ENCODE measurements at regions not wholly inside any gene's neighbourhood (a gene's known extent, or its start where the extent isn't known, plus 50 kb on each side); places are given as distances from the start of the nearest gene placed in this dataset.
"Not testable (repeated sequence)": the region's sequence is repeated elsewhere in the genome, so short reads cannot be mapped to it uniquely, and the experiment has no call there.

DNA sequence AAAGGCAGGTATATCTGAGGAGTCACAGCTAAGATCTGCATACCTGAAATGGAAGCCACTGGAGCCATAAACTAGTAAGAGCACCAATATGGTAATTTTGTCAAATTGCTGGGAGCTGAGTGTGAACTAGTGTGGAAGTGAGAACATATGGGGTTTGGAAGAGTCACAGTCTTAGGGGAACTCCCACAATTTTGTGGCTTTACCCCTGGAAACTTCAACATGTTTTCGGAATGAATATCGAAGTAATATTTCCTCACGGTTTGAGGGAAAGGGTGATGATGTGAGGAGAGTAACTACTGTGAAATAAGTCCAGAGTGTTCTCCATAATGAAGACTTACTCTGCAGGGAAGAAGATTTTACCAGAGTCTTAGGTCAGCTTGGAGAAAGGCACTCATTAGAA is 565.9 kb downstream of the RIT2 start:
- H3K27ac ChIP-seq (ENCODE audit: low read depth, low read length): no peak overlapping the region
- H3K27me3 ChIP-seq (ENCODE audit: insufficient read depth, low read length): no peaks in the 10 kb centered on the region
- peaks cover 19% of the 10 kb centered on the region for H3K4me1 ChIP-seq (ENCODE audit: insufficient read depth, low read length)
- no peaks in the 10 kb centered on the region for H3K9me3 ChIP-seq (ENCODE audit: insufficient read depth, low read depth, low read length)
- no peaks in the 10 kb centered on the region for H3K36me3 ChIP-seq (ENCODE audit: insufficient read depth, low read length)
- no peak overlapping the region for H3K4me3 ChIP-seq (ENCODE audit: low read length)
- no peak overlapping the region for H3K9ac ChIP-seq (ENCODE audit: low read depth, low read length)
- WGBS: 96% methylated on average over 3 of the region's 3 CpGs

DNA sequence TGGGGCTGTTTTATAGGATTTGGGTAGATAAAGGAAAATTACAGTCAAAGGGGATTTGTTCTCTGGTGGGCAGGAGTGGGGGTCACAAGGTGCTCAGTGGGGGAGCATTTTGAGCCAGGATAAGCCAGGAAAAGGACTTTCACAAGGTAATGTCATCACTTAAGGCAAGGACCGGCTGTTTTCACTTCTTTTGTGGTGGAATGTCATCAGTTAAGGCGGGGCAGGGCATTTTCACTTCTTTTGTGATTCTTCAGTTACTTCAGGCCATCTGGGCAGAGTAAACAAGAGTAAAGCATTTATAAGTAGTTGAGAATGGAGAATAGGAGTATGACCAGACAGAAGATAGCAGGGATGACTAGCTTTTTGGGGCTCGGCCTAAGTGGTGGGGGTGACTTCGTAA is 562.9 kb downstream of the RIT2 start:
- not testable (repeated sequence) for H3K9ac ChIP-seq (ENCODE audit: low read depth, low read length); H3K9me3 ChIP-seq (ENCODE audit: insufficient read depth, low read depth, low read length); H3K36me3 ChIP-seq (ENCODE audit: insufficient read depth, low read length); H3K4me3 ChIP-seq (ENCODE audit: low read length); H3K27ac ChIP-seq (ENCODE audit: low read depth, low read length); H3K27me3 ChIP-seq (ENCODE audit: insufficient read depth, low read length)
- peaks cover 10% of the 10 kb centered on the region; the same call in 1 of the 2 replicates for H3K4me1 ChIP-seq (ENCODE audit: insufficient read depth, low read length)
- WGBS: 60% methylated on average over 4 of the region's 4 CpGs

DNA sequence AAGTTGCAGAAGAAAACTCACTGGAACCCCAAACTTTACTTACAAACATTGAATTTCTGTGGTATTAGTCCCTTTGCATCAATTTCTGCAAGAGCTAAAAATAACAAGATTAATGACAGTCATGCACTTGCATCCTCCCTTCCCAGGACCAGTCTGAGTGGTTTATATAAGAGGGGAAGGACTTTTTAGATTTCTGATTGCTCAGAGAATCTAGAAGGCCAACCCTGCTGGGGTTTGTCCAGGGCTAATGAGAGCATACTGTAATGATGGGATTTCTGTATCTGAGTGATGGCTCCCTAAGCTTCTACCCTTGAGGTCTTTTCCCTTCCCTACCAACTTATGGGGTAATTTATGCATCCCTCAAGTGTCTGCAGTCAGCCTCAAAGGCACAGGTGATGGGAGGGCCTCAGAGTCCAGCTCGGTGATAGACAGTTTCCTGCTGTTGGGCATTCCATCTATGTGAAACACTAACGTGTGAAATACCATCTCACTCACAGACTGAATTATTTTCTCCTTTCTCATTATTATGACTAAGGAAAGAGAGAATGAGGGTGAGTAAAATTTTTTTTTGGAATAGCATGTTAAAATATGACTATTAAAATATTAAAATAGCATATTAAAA is 556.3 kb downstream of the RIT2 start:
- H3K9me3 ChIP-seq (ENCODE audit: insufficient read depth, low read depth, low read length): no peaks in the 10 kb centered on the region
- no peaks in the 10 kb centered on the region for H3K4me1 ChIP-seq (ENCODE audit: insufficient read depth, low read length)
- no peak overlapping the region for H3K9ac ChIP-seq (ENCODE audit: low read depth, low read length)
- no peak overlapping the region for H3K4me3 ChIP-seq (ENCODE audit: low read length)
- no peaks in the 10 kb centered on the region for H3K36me3 ChIP-seq (ENCODE audit: insufficient read depth, low read length)
- H3K27ac ChIP-seq (ENCODE audit: low read depth, low read length): no peak overlapping the region
- no peaks in the 10 kb centered on the region for H3K27me3 ChIP-seq (ENCODE audit: insufficient read depth, low read length)
- 74% methylated on average over 1 of the region's 2 CpGs for WGBS

DNA sequence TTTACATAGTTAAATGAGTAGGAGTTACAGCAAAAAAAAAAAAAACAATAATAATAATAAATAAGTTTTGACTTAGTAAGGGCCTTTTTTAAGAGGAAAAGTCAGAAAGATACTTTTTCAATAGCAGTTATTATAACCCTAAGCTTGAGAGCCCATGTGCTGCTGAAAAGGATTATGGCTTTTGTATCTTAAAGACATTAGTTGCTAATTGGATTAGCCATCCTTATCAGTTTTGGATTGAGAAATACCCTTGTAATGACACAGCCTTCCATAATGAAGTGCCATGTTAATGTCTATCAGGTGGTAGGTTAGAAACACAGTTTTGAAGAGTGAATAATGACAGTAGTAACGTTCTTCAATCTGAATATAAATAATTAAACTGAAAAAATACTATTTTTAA is 554.0 kb downstream of the RIT2 start:
- H3K27me3 ChIP-seq (ENCODE audit: insufficient read depth, low read length): no peaks in the 10 kb centered on the region
- H3K36me3 ChIP-seq (ENCODE audit: insufficient read depth, low read length): no peaks in the 10 kb centered on the region
- no peaks in the 10 kb centered on the region for H3K9me3 ChIP-seq (ENCODE audit: insufficient read depth, low read depth, low read length)
- H3K4me3 ChIP-seq (ENCODE audit: low read length): no peak overlapping the region
- no peaks in the 10 kb centered on the region for H3K4me1 ChIP-seq (ENCODE audit: insufficient read depth, low read length)
- no CpG with 5 or more reads among the region's 1 CpG for WGBS
- H3K27ac ChIP-seq (ENCODE audit: low read depth, low read length): no peak overlapping the region
- no peak overlapping the region for H3K9ac ChIP-seq (ENCODE audit: low read depth, low read length)

DNA sequence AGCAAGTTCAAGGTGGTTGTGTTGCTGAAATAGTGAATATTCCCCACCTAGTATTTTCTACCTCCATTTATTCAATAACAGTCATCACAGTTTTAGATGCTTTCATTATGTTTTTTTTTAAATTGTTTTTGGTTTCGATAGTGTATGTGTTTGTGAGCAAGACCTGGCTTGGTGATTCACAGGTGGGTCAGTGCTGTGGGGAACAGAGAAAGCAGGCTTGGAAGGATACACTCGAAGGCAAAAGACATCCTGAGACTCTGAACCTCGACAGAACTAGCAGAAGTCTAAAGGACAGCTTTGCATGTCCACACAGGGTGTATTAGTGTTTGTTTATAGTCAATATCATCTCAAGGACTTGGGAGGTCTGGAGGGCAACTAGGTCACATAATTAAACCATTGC is 551.5 kb downstream of the RIT2 start:
- no peak overlapping the region for H3K9ac ChIP-seq (ENCODE audit: low read depth, low read length)
- WGBS: 93% methylated on average over 3 of the region's 3 CpGs
- H3K9me3 ChIP-seq (ENCODE audit: insufficient read depth, low read depth, low read length): no peaks in the 10 kb centered on the region
- no peak overlapping the region for H3K4me3 ChIP-seq (ENCODE audit: low read length)
- no peaks in the 10 kb centered on the region for H3K36me3 ChIP-seq (ENCODE audit: insufficient read depth, low read length)
- no peaks in the 10 kb centered on the region for H3K4me1 ChIP-seq (ENCODE audit: insufficient read depth, low read length)
- no peaks in the 10 kb centered on the region for H3K27me3 ChIP-seq (ENCODE audit: insufficient read depth, low read length)
- H3K27ac ChIP-seq (ENCODE audit: low read depth, low read length): no peak overlapping the region

DNA sequence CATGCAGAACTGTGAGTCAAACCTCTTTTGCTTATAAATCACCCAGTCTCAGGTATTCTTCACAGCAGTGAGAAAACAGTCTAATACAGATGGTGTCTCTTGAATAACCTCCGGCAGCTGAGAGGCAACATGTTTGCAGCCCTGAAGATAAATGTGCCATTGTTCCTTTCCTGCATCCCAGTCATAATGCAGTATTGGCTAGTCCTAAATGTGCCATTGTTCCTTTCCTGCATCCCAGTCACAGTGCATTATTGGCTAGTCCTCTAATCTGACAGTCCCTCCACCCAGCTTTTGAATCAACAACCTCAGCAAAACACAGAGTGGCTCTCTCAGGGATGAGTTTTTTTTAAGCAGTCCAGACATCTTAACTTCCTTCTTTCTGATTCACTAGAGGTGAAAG is 550.7 kb downstream of the RIT2 start:
- no peaks in the 10 kb centered on the region for H3K36me3 ChIP-seq (ENCODE audit: insufficient read depth, low read length)
- H3K9me3 ChIP-seq (ENCODE audit: insufficient read depth, low read depth, low read length): no peaks in the 10 kb centered on the region
- H3K27ac ChIP-seq (ENCODE audit: low read depth, low read length): no peak overlapping the region
- no peak overlapping the region for H3K9ac ChIP-seq (ENCODE audit: low read depth, low read length)
- H3K27me3 ChIP-seq (ENCODE audit: insufficient read depth, low read length): no peaks in the 10 kb centered on the region
- no peak overlapping the region for H3K4me3 ChIP-seq (ENCODE audit: low read length)
- no peaks in the 10 kb centered on the region for H3K4me1 ChIP-seq (ENCODE audit: insufficient read depth, low read length)
- 94% methylated on average over 1 of the region's 1 CpG for WGBS

DNA sequence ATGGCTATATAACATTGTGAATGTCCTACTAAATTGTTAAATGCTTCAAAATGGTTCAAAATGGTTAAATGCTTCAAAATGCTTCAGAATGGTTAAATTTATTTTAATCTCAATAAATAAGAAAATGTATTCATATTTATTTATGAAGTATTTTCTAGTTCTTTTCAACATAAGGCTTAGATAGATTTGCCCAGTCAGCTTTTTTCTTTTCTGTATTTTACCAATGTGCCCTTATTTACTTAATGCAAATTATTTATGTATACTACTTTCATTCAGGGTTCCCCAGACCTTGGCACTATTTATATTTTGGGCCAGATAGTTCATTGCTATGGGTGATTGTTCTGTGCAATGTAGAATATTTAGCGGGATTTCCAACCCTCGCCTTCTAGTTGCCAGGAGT is 546.7 kb downstream of the RIT2 start:
- no peaks in the 10 kb centered on the region for H3K27me3 ChIP-seq (ENCODE audit: insufficient read depth, low read length)
- H3K9ac ChIP-seq (ENCODE audit: low read depth, low read length): no peak overlapping the region
- WGBS: 97% methylated on average over 2 of the region's 2 CpGs
- no peaks in the 10 kb centered on the region for H3K9me3 ChIP-seq (ENCODE audit: insufficient read depth, low read depth, low read length)
- no peaks in the 10 kb centered on the region for H3K4me1 ChIP-seq (ENCODE audit: insufficient read depth, low read length)
- H3K36me3 ChIP-seq (ENCODE audit: insufficient read depth, low read length): no peaks in the 10 kb centered on the region
- no peak overlapping the region for H3K4me3 ChIP-seq (ENCODE audit: low read length)
- H3K27ac ChIP-seq (ENCODE audit: low read depth, low read length): no peak overlapping the region

DNA sequence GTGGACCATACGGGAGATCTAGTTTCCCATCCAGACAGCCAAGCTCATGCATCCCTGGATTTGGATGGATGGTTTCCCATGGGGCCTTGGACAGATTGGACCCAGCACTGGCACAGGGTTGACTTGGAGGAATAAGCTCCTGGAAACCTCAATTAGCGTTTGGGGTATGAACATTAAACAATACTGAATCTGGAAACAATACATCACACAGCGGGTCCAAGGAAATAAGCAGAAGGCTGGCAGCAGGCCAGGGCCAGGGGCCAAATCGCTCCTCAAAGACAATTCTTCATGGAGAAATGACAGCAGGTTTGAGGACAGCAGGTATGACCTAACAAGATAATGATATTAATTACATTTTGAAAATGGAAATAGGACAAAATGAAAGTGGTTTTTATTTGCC is 540.6 kb downstream of the RIT2 start:
- Histone ChIP-seq H3K9ac (ENCODE audit: low read depth, low read length) (no peak overlapping the region), H3K27ac (ENCODE audit: low read depth, low read length) (no peak overlapping the region), H3K27me3 (ENCODE audit: insufficient read depth, low read length) (no peaks in the 10 kb centered on the region), H3K9me3 (ENCODE audit: insufficient read depth, low read depth, low read length) (no peaks in the 10 kb centered on the region), H3K36me3 (ENCODE audit: insufficient read depth, low read length) (no peaks in the 10 kb centered on the region), H3K4me3 (ENCODE audit: low read length) (no peak overlapping the region), H3K4me1 (ENCODE audit: insufficient read depth, low read length) (no peaks in the 10 kb centered on the region)
- over 99% methylated on average over 4 of the region's 4 CpGs for whole genome bisulfite sequencing

DNA sequence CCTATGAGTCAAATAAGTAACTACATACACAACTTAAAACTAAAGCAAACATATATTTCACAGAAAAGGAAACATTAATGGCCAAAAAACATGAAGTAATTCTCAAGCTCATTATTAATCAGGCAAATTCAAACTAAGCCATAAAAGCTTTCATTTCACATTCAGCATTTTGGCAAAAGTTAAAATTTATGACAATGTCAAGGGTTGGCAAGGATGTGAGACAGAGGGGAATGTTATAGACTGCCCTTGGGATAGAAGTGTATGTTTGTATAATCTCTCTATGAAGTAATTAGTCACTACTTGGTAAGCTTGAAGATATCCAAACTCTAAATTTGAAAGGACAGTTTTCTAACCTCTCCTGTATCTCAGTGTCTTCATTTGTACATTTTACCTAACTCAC is 539.4 kb downstream of the RIT2 start:
- no peaks in the 10 kb centered on the region for H3K9me3 ChIP-seq (ENCODE audit: insufficient read depth, low read depth, low read length)
- no peaks in the 10 kb centered on the region for H3K36me3 ChIP-seq (ENCODE audit: insufficient read depth, low read length)
- H3K9ac ChIP-seq (ENCODE audit: low read depth, low read length): no peak overlapping the region
- no peak overlapping the region for H3K27ac ChIP-seq (ENCODE audit: low read depth, low read length)
- H3K4me1 ChIP-seq (ENCODE audit: insufficient read depth, low read length): peaks cover 3% of the 10 kb centered on the region; the same call in 1 of the 2 replicates
- H3K27me3 ChIP-seq (ENCODE audit: insufficient read depth, low read length): no peaks in the 10 kb centered on the region
- no peak overlapping the region for H3K4me3 ChIP-seq (ENCODE audit: low read length)

DNA sequence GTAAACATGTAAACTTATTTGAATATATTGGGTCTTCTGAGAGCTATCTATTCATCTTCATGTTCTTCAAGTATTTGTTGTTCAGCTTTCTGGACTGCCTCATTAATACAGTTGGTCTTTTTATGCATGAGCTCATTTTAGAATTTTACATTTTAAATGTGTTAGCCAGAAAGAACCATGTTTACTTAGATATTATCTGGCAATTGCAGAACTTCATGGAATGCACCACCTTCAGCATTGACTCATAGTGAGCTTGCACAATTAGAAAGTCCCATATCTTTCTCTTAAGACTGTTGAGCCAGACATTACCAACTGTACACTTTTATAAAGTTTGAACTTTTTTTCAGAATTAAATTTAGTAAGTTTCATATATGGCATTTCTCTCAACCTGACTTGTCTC is 536.7 kb downstream of the RIT2 start:
- Histone ChIP-seq H3K9ac (ENCODE audit: low read depth, low read length) (no peak overlapping the region), H3K4me1 (ENCODE audit: insufficient read depth, low read length) (peaks cover 10% of the 10 kb centered on the region; the same call in 1 of the 2 replicates), H3K4me3 (ENCODE audit: low read length) (no peak overlapping the region), H3K36me3 (ENCODE audit: insufficient read depth, low read length) (no peaks in the 10 kb centered on the region), H3K27me3 (ENCODE audit: insufficient read depth, low read length) (no peaks in the 10 kb centered on the region), H3K9me3 (ENCODE audit: insufficient read depth, low read depth, low read length) (no peaks in the 10 kb centered on the region), H3K27ac (ENCODE audit: low read depth, low read length) (no peak overlapping the region)

DNA sequence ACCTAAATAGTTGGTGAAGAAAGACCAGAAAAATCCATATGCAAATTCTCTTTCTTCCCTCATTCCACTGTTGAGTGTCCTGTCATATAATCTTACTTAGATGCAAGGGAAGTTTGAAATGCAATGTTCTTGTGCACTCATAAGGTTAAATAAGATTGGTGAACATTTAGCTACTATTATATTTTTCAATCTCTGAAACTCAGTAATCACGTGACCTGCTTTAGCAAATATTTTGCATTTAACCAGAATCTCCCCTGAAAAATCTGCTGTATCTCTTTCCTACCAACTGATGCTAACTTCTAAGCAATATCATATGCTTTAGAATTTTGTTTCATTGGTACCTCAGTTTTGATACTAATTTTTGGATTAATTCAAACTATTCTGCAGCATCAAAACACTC is 533.2 kb downstream of the RIT2 start:
- H3K4me3 ChIP-seq (ENCODE audit: low read length): no peak overlapping the region
- no peak overlapping the region for H3K9ac ChIP-seq (ENCODE audit: low read depth, low read length)
- H3K36me3 ChIP-seq (ENCODE audit: insufficient read depth, low read length): no peaks in the 10 kb centered on the region
- H3K4me1 ChIP-seq (ENCODE audit: insufficient read depth, low read length): peaks cover 39% of the 10 kb centered on the region
- no peaks in the 10 kb centered on the region for H3K27me3 ChIP-seq (ENCODE audit: insufficient read depth, low read length)
- H3K27ac ChIP-seq (ENCODE audit: low read depth, low read length): no peak overlapping the region
- H3K9me3 ChIP-seq (ENCODE audit: insufficient read depth, low read depth, low read length): no peaks in the 10 kb centered on the region
- 100% methylated on average over 1 of the region's 1 CpG for WGBS

DNA sequence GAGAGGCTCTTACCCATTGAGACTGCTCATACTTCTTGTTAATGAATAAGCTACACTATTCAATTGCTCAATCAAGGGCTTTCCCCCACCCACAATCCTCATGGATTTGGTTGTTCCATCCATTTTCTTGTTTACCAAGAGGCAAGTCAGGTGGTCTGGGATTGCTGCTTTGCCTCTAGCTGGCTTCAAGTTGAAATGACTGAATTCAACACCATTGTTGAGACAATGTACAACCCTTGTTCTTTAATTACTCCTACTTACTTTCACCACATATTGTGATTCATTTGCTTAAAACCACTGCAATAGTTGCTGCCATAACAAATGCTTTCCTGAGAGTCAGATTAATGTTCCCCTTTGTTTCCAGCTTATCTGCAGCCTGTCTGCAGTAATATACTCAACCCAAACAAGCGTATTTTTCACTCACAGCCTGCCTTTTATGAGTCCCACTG is 532.2 kb downstream of the RIT2 start:
- Histone ChIP-seq H3K36me3 (ENCODE audit: insufficient read depth, low read length) (no peaks in the 10 kb centered on the region), H3K4me1 (ENCODE audit: insufficient read depth, low read length) (peaks cover 40% of the 10 kb centered on the region), H3K4me3 (ENCODE audit: low read length) (no peak overlapping the region), H3K27ac (ENCODE audit: low read depth, low read length) (no peak overlapping the region), H3K9ac (ENCODE audit: low read depth, low read length) (no peak overlapping the region), H3K27me3 (ENCODE audit: insufficient read depth, low read length) (no peaks in the 10 kb centered on the region), H3K9me3 (ENCODE audit: insufficient read depth, low read depth, low read length) (no peaks in the 10 kb centered on the region)
- WGBS: 84% methylated on average over 1 of the region's 1 CpG

Measured in HUES64 (cell line).